Cardiac fibroblast (primary cell): ENCODE measurements at regions not wholly inside any gene's neighbourhood (a gene's known extent, or its start where the extent isn't known, plus 50 kb on each side); places are given as distances from the start of the nearest gene placed in this dataset.

Experiments used
- DNase-seq, 2 donors: peaks; one replicate each; pipeline versions ENCODE4 v3.0.0 to v3.0.0-alpha.2; 2010; ENCODE audit warnings: low read depth in 2 of 2
- H3K4me3 ChIP-seq, 2 donors: replicated peaks in 1 of 2; 1 replicate in 1 of 2; 2 replicates in 1 of 2; pipeline ENCODE4 v1.5.1; 2011; ENCODE audit warnings: low read depth in 2 of 2, low read length in 2 of 2, mild to moderate bottlenecking in 2 of 2, moderate library complexity in 1 of 2
- TF ChIP-seq, protein P1 (sequence below): IDR thresholded peaks from one replicate; pipeline ENCODE4 v1.5.1; 2011; ENCODE audit warnings: low read depth, mild to moderate bottlenecking, low read length, inconsistent platforms

DNA sequence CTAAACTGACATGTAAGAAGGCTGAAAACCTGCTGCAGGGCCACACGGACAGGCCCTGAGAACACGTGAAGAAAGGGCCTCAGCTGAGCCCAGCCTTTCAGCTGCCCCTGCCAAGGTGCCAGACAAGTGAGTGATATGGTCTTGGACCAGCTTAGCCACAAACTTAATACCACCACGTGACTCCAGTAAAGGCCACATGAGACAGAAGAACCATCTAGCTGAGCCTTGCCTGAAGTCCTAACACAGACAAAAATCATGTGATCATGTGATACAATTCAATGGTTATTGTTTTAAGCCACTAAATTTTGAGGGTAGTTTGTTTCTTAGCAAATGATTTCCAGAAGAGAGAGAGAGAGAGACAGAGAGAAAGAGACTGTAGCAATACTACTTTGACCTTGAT is 66.9 kb upstream of the ARHGAP20 start:
- no peak overlapping the region for H3K4me3 ChIP-seq
- DNase-seq = no peak
- TF ChIP-seq, protein P1, sequence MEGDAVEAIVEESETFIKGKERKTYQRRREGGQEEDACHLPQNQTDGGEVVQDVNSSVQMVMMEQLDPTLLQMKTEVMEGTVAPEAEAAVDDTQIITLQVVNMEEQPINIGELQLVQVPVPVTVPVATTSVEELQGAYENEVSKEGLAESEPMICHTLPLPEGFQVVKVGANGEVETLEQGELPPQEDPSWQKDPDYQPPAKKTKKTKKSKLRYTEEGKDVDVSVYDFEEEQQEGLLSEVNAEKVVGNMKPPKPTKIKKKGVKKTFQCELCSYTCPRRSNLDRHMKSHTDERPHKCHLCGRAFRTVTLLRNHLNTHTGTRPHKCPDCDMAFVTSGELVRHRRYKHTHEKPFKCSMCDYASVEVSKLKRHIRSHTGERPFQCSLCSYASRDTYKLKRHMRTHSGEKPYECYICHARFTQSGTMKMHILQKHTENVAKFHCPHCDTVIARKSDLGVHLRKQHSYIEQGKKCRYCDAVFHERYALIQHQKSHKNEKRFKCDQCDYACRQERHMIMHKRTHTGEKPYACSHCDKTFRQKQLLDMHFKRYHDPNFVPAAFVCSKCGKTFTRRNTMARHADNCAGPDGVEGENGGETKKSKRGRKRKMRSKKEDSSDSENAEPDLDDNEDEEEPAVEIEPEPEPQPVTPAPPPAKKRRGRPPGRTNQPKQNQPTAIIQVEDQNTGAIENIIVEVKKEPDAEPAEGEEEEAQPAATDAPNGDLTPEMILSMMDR = no peak

DNA sequence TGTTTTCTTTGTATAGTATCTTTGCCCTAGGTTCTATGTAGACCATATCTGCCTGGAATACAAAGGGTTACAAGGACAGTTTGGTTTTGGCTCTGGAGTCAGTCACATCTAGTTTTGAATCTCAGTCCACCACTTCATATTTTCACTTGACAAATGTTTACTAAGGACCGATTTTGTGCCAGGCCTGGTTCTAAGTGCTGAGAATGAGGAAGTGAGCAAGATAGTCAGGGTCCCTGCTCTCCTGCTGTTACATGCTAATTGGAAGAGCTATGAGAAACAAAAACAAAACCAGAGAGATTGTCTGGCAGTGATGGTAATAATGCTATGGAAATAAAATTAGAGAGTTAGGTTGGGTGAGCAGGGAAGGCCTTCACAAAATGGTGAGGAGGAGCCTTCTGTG is 66.1 kb upstream of the ARHGAP20 start:
- DNase-seq = peak; percentile 10 to 18
- TF ChIP-seq, protein P1 = no peak

DNA sequence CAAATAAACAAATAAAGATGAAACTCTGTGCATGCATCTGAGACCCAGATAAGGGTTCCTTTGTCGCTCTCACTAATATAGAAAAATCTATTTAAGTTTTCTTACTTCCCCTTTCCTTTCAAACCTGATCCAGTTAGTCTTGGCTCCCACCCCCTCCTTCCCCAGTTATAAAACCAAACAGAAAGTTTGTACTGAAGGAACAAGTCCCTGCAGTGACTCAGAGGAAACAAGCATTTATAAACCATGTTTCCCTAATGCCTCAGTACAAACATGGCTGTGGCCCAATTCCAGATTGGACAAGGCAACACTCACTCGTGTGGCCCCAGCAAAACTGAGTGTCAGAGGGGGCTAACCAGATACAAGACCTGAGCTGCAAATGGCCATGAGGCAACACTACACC is 65.5 kb upstream of the ARHGAP20 start:
- TF ChIP-seq, protein P1 = no peak
- DNase-seq = peak; percentile 56 to 80
- no peak overlapping the region for H3K4me3 ChIP-seq

More for the DNA sequence above, 66.1 kb upstream of the ARHGAP20 start:
- H3K4me3 ChIP-seq = no peak overlapping the region

DNA sequence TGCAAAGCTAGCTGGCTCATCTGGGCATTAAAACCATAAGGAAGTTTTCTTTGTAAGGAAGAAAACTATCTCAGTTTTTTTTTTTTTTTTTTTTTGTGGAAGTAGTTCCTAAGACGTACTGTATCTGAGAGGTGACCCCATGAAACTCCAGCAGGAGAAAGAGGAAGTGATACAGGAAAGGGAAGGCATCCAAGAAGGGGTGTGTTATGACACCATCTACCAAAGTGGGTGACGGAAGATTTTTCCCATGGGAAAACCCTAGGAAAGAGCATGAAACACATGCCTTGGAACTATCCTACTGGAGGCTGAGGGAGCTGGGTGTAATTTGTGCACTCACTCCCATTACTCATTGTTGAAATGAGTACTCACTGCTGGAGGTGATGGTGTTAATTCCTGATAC is 63.8 kb upstream of the ARHGAP20 start:
- no peak overlapping the region for H3K4me3 ChIP-seq
- DNase-seq = peak; percentile 11 to 42
- TF ChIP-seq, protein P1 = no peak

DNA sequence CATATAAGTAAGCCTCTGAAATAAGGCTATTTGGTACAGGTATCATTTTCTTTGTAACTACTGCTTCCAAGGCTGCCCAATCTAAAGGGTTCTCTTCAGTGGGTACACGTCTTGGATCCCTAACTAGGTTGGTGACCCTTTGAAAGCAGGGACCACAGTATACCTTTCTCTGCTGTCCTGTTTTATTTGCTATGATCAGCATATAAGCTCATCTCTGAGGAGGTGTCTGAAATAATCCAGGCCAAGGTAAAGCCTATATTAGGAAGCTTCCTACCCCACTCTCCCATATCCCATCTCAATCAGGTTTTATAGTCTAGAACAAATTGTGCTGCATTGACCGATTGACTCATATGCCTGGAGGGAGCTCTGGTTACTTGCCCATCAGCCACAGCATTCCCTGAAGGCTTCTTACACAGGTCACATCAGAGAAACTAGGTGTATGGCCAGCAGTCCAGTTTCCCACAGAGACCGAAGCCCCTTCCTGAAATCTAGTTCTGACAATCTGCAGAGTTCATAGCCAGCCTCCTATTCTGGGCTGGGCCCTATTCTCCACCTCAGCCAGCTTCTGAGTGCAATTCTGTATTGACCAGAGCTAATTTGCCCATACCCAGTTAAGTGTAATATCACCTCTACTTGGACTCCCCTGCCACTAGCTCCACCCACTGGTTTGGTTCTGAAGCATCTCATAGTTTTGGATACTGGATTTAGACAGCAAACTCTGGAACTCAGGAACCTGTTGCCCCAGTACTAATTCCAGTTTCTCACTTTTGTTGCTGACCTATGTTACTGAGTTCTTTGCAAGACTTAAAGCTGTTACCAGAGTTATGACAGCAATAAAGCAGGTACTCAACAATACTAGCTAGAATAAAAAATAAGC is 62.1 kb upstream of the ARHGAP20 start:
- TF ChIP-seq, protein P1 = no peak
- peak in 1 of 2 donors; percentile 25 for DNase-seq
- H3K4me3 ChIP-seq = no peak overlapping the region

DNA sequence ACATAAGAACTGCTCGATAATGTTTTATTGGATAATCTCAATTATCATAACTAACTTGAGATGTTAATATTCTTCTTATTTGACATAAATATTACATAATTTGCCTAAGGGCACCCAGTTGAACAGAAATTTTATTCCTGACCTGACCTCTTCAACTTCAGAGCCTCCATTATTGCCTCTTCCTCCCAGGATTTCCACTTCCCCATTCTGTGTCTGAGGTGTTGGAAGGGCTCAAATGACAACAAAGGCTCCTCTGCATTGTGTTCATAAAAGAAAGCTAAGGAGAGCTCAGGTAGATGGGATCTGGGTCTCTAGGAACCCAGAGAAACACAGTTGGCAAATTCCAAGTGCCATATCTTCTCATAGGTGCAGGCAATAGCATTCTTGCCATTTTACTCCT is 61.2 kb upstream of the ARHGAP20 start:
- no peak for DNase-seq
- TF ChIP-seq, protein P1 = no peak
- no peak overlapping the region for H3K4me3 ChIP-seq
